K562 (cell line): ENCODE measurements at regions not wholly inside any gene's neighbourhood (a gene's known extent, or its start where the extent isn't known, plus 50 kb on each side); places are given as distances from the start of the nearest gene placed in this dataset.

ENCODE experiments used
- KDM4B ChIP-seq, 2 experiments: fragments of 450-650 bp in 1 of 2; sonication (generic) in 1 of 2; IDR thresholded peaks; 2 replicates each; pipeline ENCODE4 v1.6.1; 2016 to 2017; ENCODE audit warnings: borderline replicate concordance in 2 of 2, antibody characterized with exemption in 1 of 2, low read depth in 1 of 2, mild to moderate bottlenecking in 1 of 2
- YY1 ChIP-seq, 3 experiments: IDR thresholded peaks; 2 replicates each; pipeline ENCODE4 v1.6.1; 2011; ENCODE audit warnings: low read length in 2 of 3, mild to moderate bottlenecking in 2 of 3, moderate library complexity in 2 of 3, borderline replicate concordance in 1 of 3, control low read depth in 1 of 3, low read depth in 1 of 3; ENCODE audit not compliant: insufficient read depth in 3 of 3, insufficient replicate concordance in 2 of 3, control insufficient read depth in 1 of 3, insufficient read length in 1 of 3; ENCODE audit errors: extremely low read depth in 1 of 3
- TF ChIP-seq, protein P1 (sequence below): IDR thresholded peaks from 3 replicates; pipeline ENCODE4 v1.6.1; 2011; ENCODE audit warnings: borderline replicate concordance, mild to moderate bottlenecking; ENCODE audit not compliant: insufficient read length, insufficient read depth

DNA sequence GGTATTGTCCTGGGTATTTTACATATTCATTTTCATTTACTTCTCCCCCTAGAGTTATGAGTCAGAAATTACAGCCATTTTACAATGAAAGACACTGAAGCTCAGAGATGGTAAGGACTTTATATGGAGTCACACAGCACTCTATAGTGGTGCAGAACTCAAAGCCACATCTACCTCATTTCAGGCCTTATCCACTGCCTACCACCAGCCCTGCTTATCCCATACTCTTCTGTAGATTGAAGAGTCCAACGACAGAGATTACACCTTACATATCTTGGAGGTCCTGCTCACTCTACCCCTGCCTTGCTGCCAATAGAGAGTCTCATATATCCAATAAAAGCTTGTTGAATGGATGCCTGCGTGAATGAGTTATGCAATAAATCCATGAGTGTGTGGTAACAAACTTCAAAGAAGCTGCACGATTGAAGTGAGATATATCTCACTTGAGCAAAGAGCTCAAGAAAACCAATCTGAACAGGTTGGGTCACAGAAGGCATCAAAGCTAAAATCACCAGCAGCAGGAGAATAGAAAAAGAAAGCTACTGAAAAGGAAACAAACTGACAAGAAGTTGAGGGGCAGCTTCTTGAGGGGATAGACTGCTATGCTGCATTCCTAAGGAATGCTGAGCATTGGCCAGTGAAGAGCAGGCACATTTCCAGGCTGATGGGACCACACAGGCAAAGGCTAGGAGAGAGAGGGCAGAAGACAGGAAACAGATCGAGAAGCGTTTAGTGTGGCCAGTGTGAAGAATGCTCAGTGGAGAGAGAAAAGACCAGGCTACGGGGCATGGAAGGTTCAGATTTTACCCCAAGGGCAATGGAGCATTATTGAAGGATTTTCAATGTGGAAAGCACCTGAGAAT, 585.6 kb downstream of the DHX35 start:
- TF ChIP-seq, protein P1, sequence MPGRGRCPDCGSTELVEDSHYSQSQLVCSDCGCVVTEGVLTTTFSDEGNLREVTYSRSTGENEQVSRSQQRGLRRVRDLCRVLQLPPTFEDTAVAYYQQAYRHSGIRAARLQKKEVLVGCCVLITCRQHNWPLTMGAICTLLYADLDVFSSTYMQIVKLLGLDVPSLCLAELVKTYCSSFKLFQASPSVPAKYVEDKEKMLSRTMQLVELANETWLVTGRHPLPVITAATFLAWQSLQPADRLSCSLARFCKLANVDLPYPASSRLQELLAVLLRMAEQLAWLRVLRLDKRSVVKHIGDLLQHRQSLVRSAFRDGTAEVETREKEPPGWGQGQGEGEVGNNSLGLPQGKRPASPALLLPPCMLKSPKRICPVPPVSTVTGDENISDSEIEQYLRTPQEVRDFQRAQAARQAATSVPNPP = no peak
- TF ChIP-seq KDM4B (IDR thresholded peaks at IDR 0.05; ENCODE audit: borderline replicate concordance in 2 of 2, low read depth in 1 of 2) = no peak
- TF ChIP-seq YY1 (IDR thresholded peaks at IDR 0.05; ENCODE audit: borderline replicate concordance in 1 of 3, control insufficient read depth in 1 of 3, extremely low read depth in 1 of 3, insufficient read depth in 3 of 3, insufficient read length in 1 of 3, insufficient replicate concordance in 2 of 3, low read depth in 1 of 3, low read length in 2 of 3) = no peak
